ENCODE measurements at regions not wholly inside any gene's neighbourhood (a gene's known extent, or its start where the extent isn't known, plus 50 kb on each side); places are given as distances from the start of the nearest gene placed in this dataset.

DNA sequence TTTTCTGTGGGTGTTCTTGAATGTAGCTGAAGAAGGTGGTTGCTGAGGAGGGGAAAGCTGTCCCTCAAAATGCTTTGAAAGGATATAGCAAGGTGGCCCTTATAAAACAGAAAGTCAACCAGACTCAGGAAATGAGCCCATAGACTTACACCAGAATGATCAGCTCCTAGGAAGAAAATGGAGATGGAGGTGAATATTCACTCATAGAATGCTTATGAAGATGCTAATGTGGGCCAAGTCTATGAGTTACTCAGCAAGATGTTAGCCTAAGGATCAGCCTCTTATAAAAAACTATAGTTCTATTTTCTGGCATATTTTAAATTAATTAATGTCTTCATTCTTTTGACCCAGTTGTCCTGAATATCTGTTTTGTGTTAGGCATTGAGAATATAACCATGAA, 1054.0 kb downstream of the AGBL1 start (continued):
- TF ChIP-seq, protein P1, sequence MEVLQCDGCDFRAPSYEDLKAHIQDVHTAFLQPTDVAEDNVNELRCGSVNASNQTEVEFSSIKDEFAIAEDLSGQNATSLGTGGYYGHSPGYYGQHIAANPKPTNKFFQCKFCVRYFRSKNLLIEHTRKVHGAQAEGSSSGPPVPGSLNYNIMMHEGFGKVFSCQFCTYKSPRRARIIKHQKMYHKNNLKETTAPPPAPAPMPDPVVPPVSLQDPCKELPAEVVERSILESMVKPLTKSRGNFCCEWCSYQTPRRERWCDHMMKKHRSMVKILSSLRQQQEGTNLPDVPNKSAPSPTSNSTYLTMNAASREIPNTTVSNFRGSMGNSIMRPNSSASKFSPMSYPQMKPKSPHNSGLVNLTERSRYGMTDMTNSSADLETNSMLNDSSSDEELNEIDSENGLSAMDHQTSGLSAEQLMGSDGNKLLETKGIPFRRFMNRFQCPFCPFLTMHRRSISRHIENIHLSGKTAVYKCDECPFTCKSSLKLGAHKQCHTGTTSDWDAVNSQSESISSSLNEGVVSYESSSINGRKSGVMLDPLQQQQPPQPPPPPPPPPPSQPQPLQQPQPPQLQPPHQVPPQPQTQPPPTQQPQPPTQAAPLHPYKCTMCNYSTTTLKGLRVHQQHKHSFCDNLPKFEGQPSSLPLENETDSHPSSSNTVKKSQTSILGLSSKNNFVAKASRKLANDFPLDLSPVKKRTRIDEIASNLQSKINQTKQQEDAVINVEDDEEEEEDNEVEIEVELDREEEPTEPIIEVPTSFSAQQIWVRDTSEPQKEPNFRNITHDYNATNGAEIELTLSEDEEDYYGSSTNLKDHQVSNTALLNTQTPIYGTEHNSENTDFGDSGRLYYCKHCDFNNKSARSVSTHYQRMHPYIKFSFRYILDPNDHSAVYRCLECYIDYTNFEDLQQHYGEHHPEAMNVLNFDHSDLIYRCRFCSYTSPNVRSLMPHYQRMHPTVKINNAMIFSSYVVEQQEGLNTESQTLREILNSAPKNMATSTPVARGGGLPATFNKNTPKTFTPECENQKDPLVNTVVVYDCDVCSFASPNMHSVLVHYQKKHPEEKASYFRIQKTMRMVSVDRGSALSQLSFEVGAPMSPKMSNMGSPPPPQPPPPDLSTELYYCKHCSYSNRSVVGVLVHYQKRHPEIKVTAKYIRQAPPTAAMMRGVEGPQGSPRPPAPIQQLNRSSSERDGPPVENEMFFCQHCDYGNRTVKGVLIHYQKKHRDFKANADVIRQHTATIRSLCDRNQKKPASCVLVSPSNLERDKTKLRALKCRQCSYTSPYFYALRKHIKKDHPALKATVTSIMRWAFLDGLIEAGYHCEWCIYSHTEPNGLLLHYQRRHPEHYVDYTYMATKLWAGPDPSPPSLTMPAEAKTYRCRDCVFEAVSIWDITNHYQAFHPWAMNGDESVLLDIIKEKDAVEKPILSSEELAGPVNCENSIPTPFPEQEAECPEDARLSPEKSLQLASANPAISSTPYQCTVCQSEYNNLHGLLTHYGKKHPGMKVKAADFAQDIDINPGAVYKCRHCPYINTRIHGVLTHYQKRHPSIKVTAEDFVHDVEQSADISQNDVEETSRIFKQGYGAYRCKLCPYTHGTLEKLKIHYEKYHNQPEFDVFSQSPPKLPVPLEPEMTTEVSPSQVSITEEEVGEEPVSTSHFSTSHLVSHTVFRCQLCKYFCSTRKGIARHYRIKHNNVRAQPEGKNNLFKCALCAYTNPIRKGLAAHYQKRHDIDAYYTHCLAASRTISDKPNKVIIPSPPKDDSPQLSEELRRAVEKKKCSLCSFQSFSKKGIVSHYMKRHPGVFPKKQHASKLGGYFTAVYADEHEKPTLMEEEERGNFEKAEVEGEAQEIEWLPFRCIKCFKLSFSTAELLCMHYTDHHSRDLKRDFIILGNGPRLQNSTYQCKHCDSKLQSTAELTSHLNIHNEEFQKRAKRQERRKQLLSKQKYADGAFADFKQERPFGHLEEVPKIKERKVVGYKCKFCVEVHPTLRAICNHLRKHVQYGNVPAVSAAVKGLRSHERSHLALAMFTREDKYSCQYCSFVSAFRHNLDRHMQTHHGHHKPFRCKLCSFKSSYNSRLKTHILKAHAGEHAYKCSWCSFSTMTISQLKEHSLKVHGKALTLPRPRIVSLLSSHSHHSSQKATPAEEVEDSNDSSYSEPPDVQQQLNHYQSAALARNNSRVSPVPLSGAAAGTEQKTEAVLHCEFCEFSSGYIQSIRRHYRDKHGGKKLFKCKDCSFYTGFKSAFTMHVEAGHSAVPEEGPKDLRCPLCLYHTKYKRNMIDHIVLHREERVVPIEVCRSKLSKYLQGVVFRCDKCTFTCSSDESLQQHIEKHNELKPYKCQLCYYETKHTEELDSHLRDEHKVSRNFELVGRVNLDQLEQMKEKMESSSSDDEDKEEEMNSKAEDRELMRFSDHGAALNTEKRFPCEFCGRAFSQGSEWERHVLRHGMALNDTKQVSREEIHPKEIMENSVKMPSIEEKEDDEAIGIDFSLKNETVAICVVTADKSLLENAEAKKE (CRISPR knock-in tag; IDR thresholded peaks at IDR 0.05): no peak
- TF ChIP-seq STAT1 (IDR thresholded peaks at IDR 0.05; ENCODE audit: unreplicated experiment): no peak
- TF ChIP-seq JUNB (IDR thresholded peaks at IDR 0.05; ENCODE audit: unreplicated experiment): no peak
- TF ChIP-seq EZH2 (IDR thresholded peaks at IDR 0.05; ENCODE audit: low read depth, unreplicated experiment): no peak

DNA sequence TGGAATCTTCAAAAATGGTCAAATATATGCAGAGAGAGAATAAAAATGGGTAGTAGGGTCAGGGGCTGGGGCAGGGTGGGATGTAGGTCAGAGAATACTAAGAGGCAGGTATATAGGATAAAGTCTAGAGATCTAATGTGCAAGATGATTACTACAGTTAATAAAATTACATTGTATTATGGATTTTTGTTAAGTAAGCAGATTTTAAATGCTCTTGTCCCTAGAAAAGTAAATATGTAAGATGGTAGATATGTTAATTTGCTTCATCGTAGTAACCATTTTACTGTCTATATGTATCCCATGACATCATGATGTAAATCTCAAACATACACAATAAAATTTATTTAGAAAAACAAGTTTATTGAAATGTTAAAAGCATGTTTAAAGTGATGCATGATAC, 1051.4 kb downstream of the AGBL1 start:
- H3K9me2 ChIP-seq (ENCODE audit: insufficient read depth): peaks cover under 1% of the 10 kb centered on the region; the same call in 1 of the 2 replicates
- no peaks in the 10 kb centered on the region for H3K27me3 Mint-ChIP-seq (ENCODE audit: insufficient read depth, low read depth, poor library complexity)
- no peaks in the 10 kb centered on the region; the same call in 2 of the 3 replicates for H3K9me3 Mint-ChIP-seq
- no peak overlapping the region for H3K4me2 ChIP-seq
- H3F3A ChIP-seq (replicated peaks; ENCODE audit: low read depth): no peaks in the 10 kb centered on the region
- H3K4me3 Mint-ChIP-seq: no peak overlapping the region
- ATAC-seq (no peak), DNase-seq (ENCODE audit: low spot score) (no peak)
- no peaks in the 10 kb centered on the region for H3K36me3 Mint-ChIP-seq (ENCODE audit: low read depth)
- H3K4me3 ChIP-seq: no peak overlapping the region
- H3K79me2 ChIP-seq (replicated peaks; ENCODE audit: insufficient read depth): no peaks in the 10 kb centered on the region
- no peak overlapping the region for H3K27ac Mint-ChIP-seq
- H3K27me3 ChIP-seq (ENCODE audit: insufficient read depth): no peaks in the 10 kb centered on the region
- H3K27ac ChIP-seq (ENCODE audit: low read depth): no peak overlapping the region
- H2AFZ ChIP-seq: no peak overlapping the region
- no peaks in the 10 kb centered on the region for H4K20me1 ChIP-seq (replicated peaks; ENCODE audit: insufficient read depth)
- peaks cover 8% of the 10 kb centered on the region; the same call in 1 of the 2 replicates for H3K4me1 ChIP-seq (ENCODE audit: insufficient read depth)
- H3K4me1 Mint-ChIP-seq: peaks cover 4% of the 10 kb centered on the region; the same call in 2 of the 3 replicates
- no peaks in the 10 kb centered on the region for H3K36me3 ChIP-seq (ENCODE audit: insufficient read depth)
- TF ChIP-seq ZNF114 (CRISPR knock-in tag; IDR thresholded peaks at IDR 0.05) (no peak), JUNB (IDR thresholded peaks at IDR 0.05; ENCODE audit: unreplicated experiment) (no peak), EZH2phosphoT487 (IDR thresholded peaks at IDR 0.05; ENCODE audit: unreplicated experiment) (no peak), ZNF331 (CRISPR knock-in tag; IDR thresholded peaks at IDR 0.05; ENCODE audit: low read depth) (no peak)
- TF ChIP-seq, protein P1 (CRISPR knock-in tag; IDR thresholded peaks at IDR 0.05): no peak
- TF ChIP-seq, protein P2, sequence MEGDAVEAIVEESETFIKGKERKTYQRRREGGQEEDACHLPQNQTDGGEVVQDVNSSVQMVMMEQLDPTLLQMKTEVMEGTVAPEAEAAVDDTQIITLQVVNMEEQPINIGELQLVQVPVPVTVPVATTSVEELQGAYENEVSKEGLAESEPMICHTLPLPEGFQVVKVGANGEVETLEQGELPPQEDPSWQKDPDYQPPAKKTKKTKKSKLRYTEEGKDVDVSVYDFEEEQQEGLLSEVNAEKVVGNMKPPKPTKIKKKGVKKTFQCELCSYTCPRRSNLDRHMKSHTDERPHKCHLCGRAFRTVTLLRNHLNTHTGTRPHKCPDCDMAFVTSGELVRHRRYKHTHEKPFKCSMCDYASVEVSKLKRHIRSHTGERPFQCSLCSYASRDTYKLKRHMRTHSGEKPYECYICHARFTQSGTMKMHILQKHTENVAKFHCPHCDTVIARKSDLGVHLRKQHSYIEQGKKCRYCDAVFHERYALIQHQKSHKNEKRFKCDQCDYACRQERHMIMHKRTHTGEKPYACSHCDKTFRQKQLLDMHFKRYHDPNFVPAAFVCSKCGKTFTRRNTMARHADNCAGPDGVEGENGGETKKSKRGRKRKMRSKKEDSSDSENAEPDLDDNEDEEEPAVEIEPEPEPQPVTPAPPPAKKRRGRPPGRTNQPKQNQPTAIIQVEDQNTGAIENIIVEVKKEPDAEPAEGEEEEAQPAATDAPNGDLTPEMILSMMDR (conservative IDR thresholded peaks at IDR 0.05; ENCODE audit: low read depth in 2 of 2): no peak
